ENCODE measurements at regions not wholly inside any gene's neighbourhood (a gene's known extent, or its start where the extent isn't known, plus 50 kb on each side); places are given as distances from the start of the nearest gene placed in this dataset.
"Not testable (repeated sequence)": the region's sequence is repeated elsewhere in the genome, so short reads cannot be mapped to it uniquely, and the experiment has no call there.

- DNase-seq = no peak
Measured at GRCh38 chr15:26115229-26115943, 252.3 kb upstream of the ATP10A start.

- not testable (repeated sequence) for DNase-seq
Measured at GRCh38 chr15:26114128-26114527, 251.0 kb upstream of the ATP10A start.

- no peak for DNase-seq
Measured at GRCh38 chr15:26113296-26113695, 250.2 kb upstream of the ATP10A start.

- DNase-seq = no peak
Measured at GRCh38 chr15:26109203-26109602, 246.1 kb upstream of the ATP10A start.

GRCh38 chr15:26106556-26106955, 243.4 kb upstream of the ATP10A start:
- no peak for DNase-seq

GRCh38 chr15:26103002-26103404, 239.9 kb upstream of the ATP10A start:
- DNase-seq = peak in 1 of 6 experiments; percentile 2

- DNase-seq = no peak
Measured at GRCh38 chr15:26102365-26102764, 239.2 kb upstream of the ATP10A start.

- no peak for DNase-seq
Measured at GRCh38 chr15:26101443-26101842, 238.3 kb upstream of the ATP10A start.

- DNase-seq = no peak
Measured at GRCh38 chr15:26098801-26099200, 235.7 kb upstream of the ATP10A start.

GRCh38 chr15:26097216-26097615, 234.1 kb upstream of the ATP10A start:
- no peak for DNase-seq

GRCh38 chr15:26096581-26096980, 233.5 kb upstream of the ATP10A start:
- DNase-seq = no peak

- no peak for DNase-seq
Measured at GRCh38 chr15:26095710-26096330, 232.7 kb upstream of the ATP10A start.

- DNase-seq = no peak
Measured at GRCh38 chr15:26091184-26091583, 228.1 kb upstream of the ATP10A start.

GRCh38 chr15:26087881-26088280, 224.8 kb upstream of the ATP10A start:
- DNase-seq = no peak

- DNase-seq = no peak
Measured at GRCh38 chr15:26087395-26087794, 224.3 kb upstream of the ATP10A start.

GRCh38 chr15:26084771-26085170, 221.6 kb upstream of the ATP10A start:
- no peak for DNase-seq

- no peak for DNase-seq
Measured at GRCh38 chr15:26083896-26084295, 220.8 kb upstream of the ATP10A start.

GRCh38 chr15:26083457-26083856, 220.3 kb upstream of the ATP10A start:
- DNase-seq = no peak

- DNase-seq = peak; percentile 88 to 96 (median 94)
Measured at GRCh38 chr15:26082221-26083109, 219.3 kb upstream of the ATP10A start.

- DNase-seq = no peak
Measured at GRCh38 chr15:26081758-26082220, 218.7 kb upstream of the ATP10A start.

GRCh38 chr15:26075770-26076169, 212.6 kb upstream of the ATP10A start:
- no peak for DNase-seq

- no peak for DNase-seq
Measured at GRCh38 chr15:26073430-26074333, 210.6 kb upstream of the ATP10A start.
